Forelimb muscle (tissue), 1 donor: ENCODE measurements at regions not wholly inside any gene's neighbourhood (a gene's known extent, or its start where the extent isn't known, plus 50 kb on each side); places are given as distances from the start of the nearest gene placed in this dataset.

Source experiments
- DNase-seq: peaks from one replicate; pipeline ENCODE4 v3.0.0-alpha.2; 2013; ENCODE audit warnings: low read depth

GRCh38 chr17:77501751-77502625, 361.2 kb downstream of the SEC14L1 start:
- DNase-seq, result no peak

- DNase-seq, result no peak
Measured at GRCh38 chr17:77502626-77503292, 362.0 kb downstream of the SEC14L1 start.

GRCh38 chr17:77503293-77503655, 362.5 kb downstream of the SEC14L1 start:
- no peak for DNase-seq

- DNase-seq, result no peak
Measured at GRCh38 chr17:77503916-77504651, 363.3 kb downstream of the SEC14L1 start.

GRCh38 chr17:77504652-77505155, 363.9 kb downstream of the SEC14L1 start:
- no peak for DNase-seq

- no peak for DNase-seq
Measured at GRCh38 chr17:77505181-77505639, 364.4 kb downstream of the SEC14L1 start.

GRCh38 chr17:77506371-77506991, 365.7 kb downstream of the SEC14L1 start:
- DNase-seq, result no peak

GRCh38 chr17:77507111-77507885, 366.5 kb downstream of the SEC14L1 start:
- no peak for DNase-seq

GRCh38 chr17:77508047-77508715, 367.4 kb downstream of the SEC14L1 start:
- no peak for DNase-seq

GRCh38 chr17:77509089-77509488, 368.3 kb downstream of the SEC14L1 start:
- DNase-seq, result no peak

- DNase-seq, result no peak
Measured at GRCh38 chr17:77509599-77509998, 368.8 kb downstream of the SEC14L1 start.

GRCh38 chr17:77510133-77510796, 369.5 kb downstream of the SEC14L1 start:
- no peak for DNase-seq

- no peak for DNase-seq
Measured at GRCh38 chr17:77511514-77512061, 370.8 kb downstream of the SEC14L1 start.

- no peak for DNase-seq
Measured at GRCh38 chr17:77512062-77512946, 371.5 kb downstream of the SEC14L1 start.

GRCh38 chr17:77513045-77513444, 372.3 kb downstream of the SEC14L1 start:
- no peak for DNase-seq

- no peak for DNase-seq
Measured at GRCh38 chr17:77515227-77515626, 374.5 kb downstream of the SEC14L1 start.

- DNase-seq, result no peak
Measured at GRCh38 chr17:77516902-77517301, 376.1 kb downstream of the SEC14L1 start.

- DNase-seq, result no peak
Measured at GRCh38 chr17:77521076-77521475, 380.3 kb downstream of the SEC14L1 start.
